ENCODE measurements at regions not wholly inside any gene's neighbourhood (a gene's known extent, or its start where the extent isn't known, plus 50 kb on each side); places are given as distances from the start of the nearest gene placed in this dataset.

- Histone ChIP-seq H2AFZ (ENCODE audit: low read depth, low read length, poor library complexity, severe bottlenecking) (no peak overlapping the region), H3K9me2 (ENCODE audit: insufficient read depth) (no peaks in the 10 kb centered on the region), H3K4me3 (replicated peaks in 1 of 2; ENCODE audit: low read depth in 1 of 2, low read length in 2 of 2) (no peak overlapping the region), H3K36me3 (ENCODE audit: control insufficient read depth in 1 of 2, insufficient read depth in 2 of 2, low read length in 2 of 2) (no peaks in the 10 kb centered on the region), H3K9me3 (ENCODE audit: control insufficient read depth in 1 of 2, insufficient read depth in 1 of 2, low read depth in 1 of 2, low read length in 2 of 2) (peaks cover 6 to 23% of the 10 kb centered on the region in 2 experiments; a peak in 2 of 4 replicates), H3K27ac (ENCODE audit: low read depth, low read length) (no peak overlapping the region), H4K20me1 (ENCODE audit: insufficient read depth) (no peaks in the 10 kb centered on the region), H3K79me2 (ENCODE audit: insufficient read depth, low read length) (no peaks in the 10 kb centered on the region), H3K4me2 (ENCODE audit: low read length) (no peak overlapping the region), H3K27me3 (ENCODE audit: insufficient read depth, low read length) (no peaks in the 10 kb centered on the region), H3K4me1 (ENCODE audit: control insufficient read depth in 1 of 2, insufficient read depth in 2 of 2, low read length in 2 of 2) (no peaks in the 10 kb centered on the region), H3K9ac (ENCODE audit: low read length) (no peak overlapping the region)
- ChIA-PET POLR2A (no interaction called here), CTCF (no interaction called here), RAD21 (ENCODE audit: low non-redundant PET in 1 of 2, low total read pairs in 2 of 2, uncharacterized antibody in 2 of 2, unreplicated experiment in 2 of 2) (no interaction called here)
- no TSS peak for BruUV-seq (replicated peaks)
- ATAC-seq (no peak), DNase-seq (ENCODE audit: low read depth, low spot score) (no peak)
- TF ChIP-seq SRF (IDR thresholded peaks at IDR 0.05; ENCODE audit: low read depth) (no peak), EZH2 (IDR thresholded peaks at IDR 0.05) (no peak), POLR2A (IDR thresholded peaks at IDR 0.05; ENCODE audit: borderline replicate concordance, extremely low read depth, insufficient read depth, insufficient read length) (no peak), ZBTB33 (IDR thresholded peaks at IDR 0.05; ENCODE audit: extremely low read depth, insufficient replicate concordance, low read length) (no peak), JUND (IDR thresholded peaks at IDR 0.05) (no peak), MAX (IDR thresholded peaks at IDR 0.05) (no peak), ZFX (IDR thresholded peaks at IDR 0.05) (no peak), YY1 (IDR thresholded peaks at IDR 0.05; ENCODE audit: extremely low read depth, insufficient replicate concordance, low read depth, low read length) (no peak), CBX3 (IDR thresholded peaks at IDR 0.05; ENCODE audit: low read depth) (no peak), ELF1 (IDR thresholded peaks at IDR 0.05; ENCODE audit: borderline replicate concordance, low read depth) (no peak), SP1 (IDR thresholded peaks at IDR 0.05; ENCODE audit: low read depth) (no peak)
- intact Hi-C loops (cut with micrococcal nuclease): no loop called here
Measured at GRCh38 chr16:65213866-65214595, 92.2 kb upstream of the CDH11 start.
